DMS53 treated with DMSO at 0.1 percent for 48 hours (cell line): ENCODE measurements at regions not wholly inside any gene's neighbourhood (a gene's known extent, or its start where the extent isn't known, plus 50 kb on each side); places are given as distances from the start of the nearest gene placed in this dataset.

ENCODE experiments used
- DNase-seq: peaks from one replicate; lab custom pipeline; 2025; ENCODE audit not compliant: unreplicated experiment; lab: John Stamatoyannopoulos, UW

DNA sequence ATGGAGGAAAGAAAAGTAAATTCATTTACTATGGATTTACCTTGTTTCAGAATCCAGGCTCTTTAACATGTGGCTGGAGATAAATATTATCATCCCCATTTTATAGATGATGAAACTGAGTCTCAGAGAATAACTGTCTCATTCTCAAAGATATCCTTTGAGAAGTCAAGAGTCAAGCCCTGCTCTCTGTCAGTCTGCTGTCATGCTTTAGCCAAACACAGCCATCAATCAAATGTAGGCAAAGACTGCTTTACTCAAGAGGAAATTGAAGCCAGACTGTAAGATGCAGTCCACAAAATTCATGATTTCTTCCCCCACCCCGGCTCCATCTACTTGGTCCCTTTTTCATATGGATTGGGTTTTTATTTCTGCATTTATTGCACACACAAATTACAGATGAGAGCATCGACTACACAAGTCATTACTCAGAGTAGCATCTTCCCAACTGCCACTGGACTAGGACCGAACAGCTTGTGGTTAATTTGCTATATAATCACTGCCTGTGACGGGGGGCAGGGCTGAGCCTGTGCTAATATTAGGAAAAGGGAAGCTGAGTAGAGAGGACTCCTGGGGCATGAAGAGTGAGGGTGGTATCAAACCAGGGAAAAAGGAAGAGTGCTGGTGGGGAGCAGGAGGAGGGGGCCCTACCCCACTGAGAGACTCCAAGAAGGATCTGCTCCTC, 102.7 kb upstream of the TOP1 start:
- no peak for DNase-seq

DNA sequence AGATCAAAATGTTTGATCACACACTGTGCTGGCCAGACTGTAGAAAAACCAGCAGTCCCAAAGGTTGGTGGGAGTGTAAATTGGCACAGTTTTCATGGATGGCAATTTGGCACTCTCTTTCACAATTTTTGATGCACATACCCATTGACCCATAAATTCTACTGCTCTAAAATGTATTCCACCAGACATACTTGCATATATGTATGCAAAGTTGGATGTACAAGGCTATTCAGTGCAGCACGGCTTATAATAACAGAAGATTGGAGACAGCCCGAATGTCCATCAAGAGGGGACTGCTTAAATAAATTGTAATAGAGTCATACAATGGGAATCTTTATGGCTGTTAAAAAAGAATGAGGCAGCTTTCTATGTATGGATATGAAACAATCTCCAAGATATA, 101.7 kb upstream of the TOP1 start:
- no peak for DNase-seq

DNA sequence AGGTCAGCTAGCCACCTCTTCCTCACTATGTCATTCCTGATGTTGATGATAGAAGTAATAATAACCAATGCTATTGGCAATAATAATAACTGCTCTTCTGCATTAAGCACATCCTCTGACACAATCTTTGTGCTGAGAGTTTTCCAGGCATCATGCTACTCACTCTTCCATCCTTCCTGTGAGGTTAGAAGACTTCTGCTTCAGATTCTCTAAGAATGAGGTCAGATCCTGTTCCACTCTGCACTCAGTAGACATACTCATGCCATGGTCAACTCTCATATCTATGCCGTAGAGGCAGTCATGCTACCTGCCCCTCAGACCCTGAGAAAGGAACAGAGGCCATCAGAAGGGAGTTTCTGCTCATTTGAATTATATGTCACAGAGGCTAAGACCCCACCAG, 98.1 kb upstream of the TOP1 start:
- no peak for DNase-seq

DNA sequence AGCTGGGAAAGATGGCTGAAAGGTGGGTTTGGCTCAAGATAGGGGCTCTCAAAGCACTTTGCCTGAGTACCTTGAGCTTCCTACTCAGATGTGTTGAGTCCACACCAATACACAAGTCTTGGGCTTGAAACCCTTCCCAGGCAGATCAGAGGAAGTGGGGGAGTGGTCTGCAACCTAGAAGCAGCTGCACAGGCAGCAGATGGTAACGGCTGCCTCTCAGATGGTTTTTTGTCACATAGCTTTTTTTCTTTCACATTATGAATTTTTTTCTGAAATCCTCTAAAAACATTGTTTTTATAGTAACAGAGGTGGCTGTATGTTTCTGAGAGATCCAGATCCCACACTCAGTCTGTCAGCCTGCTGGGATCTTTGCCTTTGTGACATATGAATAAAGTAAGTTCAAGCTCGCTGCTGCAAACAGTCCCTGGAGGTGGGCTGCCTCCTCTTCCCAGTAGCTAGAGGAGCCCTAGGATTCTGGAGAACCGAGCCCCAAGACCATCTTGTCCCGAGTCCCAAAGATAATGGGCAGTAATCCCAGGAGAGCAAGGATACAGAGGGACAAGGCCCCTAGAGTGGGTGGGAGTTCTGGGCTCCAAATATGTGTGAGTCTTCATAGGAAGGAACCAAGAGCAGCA, 97.1 kb upstream of the TOP1 start:
- DNase-seq, result no peak

DNA sequence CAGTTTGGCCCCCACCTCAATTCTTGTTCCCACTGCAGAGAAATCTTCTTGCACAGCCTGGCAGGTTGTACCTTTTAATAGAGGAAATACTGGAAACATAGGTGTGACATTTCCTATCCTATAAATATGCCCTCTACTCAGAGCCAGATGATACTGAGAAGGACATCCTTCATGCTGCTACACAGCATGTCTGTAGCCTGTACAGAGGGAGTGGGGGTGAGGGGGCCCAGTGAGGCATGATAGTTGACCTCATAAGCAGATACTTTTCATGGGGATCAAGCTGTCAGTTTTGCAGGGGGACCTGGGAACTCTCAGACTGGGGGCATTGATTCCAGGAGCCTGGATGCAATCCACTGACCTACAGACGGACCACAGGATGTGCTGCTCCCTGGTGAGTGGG, 96.2 kb upstream of the TOP1 start:
- no peak for DNase-seq

DNA sequence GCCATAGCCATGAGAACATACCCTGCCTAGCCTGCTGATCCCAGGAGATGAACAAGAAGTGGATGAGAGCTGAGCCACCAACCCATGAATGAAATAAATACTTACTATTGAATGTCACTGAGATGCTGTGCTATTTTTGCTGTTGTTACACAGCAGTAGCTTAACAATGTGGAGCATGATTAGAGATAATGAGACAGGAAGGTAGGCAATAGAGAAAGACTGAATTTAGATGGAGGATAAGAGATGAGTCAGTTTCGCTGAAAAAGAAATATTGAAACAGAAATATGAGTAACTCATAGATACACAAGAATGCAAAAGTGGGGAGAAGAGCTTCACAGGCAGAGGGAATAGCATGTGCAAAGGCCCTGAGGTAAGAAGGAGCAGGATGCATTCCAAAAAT, 94.9 kb upstream of the TOP1 start:
- DNase-seq, result no peak

DNA sequence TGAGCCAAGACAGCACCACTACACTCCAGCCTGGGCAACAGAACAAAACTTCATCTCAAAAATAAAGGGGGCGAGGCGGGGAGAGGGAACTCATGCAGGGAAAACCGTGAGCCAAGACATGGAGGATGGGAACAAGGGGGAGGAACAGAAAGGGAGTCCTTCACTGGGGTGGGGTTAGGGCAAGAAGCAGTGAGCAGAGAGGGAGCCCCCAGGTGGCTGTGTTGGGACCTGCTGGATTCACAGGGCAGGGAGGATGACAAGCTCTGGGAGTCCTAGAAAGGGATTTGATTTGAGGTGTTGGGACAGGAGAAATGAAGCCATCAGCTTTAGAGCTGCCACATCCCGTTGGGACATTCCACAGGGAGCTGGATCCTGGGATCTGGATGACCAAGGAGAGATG, 90.6 kb upstream of the TOP1 start:
- no peak for DNase-seq

DNA sequence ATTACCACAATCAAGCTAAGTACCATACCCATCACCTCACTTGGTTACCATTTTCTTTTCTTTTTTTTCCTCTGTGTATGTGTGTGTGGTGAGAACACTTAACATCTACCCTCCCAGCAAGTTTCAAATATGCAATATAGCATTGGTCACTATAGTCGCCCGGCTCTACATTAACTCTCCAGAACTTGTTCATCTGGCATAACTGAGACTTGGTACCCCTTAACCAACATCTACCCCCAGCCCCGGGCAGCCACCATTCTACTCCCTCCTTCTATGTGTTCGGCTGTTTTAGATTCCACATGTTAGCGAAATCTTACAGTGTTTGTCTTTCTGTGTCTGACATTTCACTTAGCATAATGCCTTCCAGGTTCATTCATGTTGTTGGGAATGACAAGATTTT, 89.0 kb upstream of the TOP1 start:
- no peak for DNase-seq

DNA sequence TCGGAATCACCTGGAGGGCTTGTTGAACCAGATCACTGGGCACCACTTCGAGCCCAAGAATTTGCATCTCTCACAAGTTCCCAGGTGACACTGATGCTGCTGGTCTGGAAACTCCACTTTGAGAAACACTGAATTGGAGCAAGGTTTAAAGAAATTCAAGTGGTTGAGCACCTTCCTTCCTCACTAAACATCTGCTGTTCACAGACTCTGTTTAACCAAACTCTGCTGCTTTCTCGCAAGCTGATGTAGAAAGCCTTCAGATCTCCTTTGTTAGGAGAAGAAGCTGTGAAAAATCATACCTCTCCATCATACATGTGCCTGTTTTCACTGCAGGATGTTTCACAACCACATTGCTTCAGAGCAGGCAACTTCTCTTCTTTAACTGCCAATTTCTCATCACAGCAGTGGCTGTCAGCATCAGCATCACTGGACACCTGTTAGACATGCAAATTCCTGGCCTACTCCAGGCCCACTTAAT, 87.5 kb upstream of the TOP1 start:
- no peak for DNase-seq

DNA sequence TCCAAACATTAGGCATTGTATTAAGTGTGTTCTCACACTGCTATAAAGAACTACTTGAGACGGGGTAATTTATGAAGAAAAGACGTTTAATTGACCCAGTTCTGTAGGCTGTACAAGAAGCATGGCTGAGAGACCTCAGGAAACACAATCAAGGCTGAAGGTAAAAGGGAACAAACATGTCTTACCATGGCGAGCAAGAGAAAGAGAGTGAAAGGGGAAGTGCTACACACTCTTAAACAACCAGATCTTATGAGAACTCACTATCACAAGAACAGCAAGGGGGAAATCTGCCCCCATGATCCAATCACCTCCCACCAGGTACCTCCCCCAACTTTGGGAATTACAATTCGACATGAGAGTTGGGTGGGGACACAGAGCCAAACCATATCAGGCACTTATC, 86.6 kb upstream of the TOP1 start:
- no peak for DNase-seq

DNA sequence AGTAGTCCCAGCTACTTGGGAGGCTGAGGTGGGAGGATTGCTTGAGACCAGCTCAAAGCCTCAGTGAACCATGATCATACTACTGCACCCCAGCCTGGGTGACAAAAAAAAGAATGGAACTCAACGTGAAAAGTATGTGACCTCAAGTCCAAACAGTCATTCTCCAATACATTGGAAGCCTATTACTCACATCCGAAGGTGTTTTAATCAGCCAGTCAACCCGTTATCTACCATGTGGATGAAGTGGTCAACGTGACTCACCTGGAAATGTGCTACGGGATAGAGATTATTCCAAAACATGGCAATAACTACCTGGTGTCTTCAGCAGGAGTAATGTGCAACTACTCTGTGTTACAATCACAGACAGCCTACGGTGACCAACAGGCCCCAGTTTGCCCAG, 85.8 kb upstream of the TOP1 start:
- no peak for DNase-seq

DNA sequence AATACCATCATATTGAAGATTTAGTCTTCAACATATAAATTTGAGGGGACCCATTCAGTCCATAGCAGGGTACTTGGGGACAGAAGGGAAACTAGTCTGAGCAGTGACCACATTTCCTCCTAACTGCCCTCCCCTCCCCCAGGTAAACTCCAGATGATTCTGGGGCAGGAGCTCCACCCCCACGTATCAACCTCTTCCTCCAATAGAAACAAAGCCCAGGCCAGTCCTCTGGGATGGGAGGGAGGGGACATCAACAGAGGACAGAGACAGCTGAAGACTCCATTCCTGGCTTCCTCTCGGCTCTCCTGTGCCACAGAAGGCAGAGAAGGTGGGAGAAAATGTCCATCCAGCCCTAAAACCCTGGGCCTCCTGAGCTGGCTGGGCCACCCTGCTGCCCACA, 85.0 kb upstream of the TOP1 start:
- DNase-seq, result no peak

DNA sequence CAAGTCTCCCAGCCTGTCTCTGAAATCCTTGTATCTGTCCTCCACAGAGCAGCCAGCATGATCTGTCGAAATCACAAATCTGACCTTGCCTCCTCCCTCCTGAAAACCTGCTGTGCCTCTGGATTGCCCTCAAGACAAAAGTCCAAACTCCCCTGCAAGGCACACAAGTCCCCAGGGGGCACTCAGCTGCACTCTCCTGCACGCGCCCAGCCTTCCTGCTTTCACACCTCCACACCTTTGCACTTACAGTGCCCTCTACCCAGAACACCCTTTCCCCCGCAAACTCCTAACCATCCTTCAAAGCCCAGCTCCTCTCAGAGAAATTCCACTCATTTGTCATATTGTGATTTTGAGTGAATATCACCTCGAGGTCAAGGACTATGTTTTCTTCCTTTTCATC, 83.4 kb upstream of the TOP1 start:
- no peak for DNase-seq

DNA sequence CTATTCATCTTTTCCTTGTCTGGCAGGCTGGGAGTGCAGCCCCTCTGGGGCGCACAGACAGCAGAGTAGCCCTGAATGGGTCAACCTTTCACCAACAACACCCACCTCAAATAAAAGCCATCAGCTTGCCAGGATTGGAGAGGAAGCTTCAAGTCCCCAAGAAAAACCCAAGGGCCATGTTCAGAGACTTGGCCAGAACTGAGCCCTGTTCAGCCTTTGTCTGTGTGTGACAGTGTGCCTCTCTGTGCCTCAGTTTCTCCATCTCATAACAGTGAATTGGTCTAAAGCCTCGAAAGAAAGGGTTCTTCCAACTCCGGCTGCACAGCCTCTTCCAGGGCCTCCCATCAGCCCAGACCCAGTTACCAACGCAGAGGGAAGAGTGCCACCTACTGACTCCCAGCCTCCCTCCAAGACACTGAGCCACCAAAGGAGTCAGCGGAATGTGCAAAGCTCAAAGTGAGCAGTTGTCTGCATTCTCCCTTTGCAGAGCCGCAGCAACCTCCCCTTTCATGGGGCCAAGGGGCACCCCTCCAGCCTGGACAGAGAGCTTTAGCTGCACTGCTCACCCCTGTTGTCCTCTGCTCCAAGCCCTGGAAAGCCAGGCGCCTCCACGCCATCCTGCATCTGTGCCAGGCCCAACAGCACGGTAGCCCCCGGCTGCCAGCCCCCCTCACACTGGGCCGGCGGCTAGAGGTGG, 82.7 kb upstream of the TOP1 start:
- DNase-seq, result peak; percentile 3

DNA sequence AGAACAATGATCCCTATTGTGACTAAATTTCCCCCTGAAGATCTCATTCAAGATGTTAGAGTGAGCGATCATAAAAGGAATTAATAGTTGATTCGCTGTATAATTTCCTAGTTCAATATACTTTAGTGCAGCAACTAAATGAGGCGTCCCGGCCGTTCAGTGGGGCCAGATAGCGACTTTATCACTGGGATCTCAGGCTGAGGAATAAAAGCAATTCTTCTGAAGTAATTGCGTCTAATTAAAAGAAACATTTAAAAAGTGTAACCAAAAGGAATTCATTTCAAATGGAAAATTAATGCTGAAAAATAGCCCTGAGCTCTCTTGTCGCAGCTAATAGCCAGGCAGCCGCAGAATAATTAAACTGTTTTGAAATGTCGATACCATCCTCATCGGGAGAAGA, 82.2 kb upstream of the TOP1 start:
- no peak for DNase-seq

DNA sequence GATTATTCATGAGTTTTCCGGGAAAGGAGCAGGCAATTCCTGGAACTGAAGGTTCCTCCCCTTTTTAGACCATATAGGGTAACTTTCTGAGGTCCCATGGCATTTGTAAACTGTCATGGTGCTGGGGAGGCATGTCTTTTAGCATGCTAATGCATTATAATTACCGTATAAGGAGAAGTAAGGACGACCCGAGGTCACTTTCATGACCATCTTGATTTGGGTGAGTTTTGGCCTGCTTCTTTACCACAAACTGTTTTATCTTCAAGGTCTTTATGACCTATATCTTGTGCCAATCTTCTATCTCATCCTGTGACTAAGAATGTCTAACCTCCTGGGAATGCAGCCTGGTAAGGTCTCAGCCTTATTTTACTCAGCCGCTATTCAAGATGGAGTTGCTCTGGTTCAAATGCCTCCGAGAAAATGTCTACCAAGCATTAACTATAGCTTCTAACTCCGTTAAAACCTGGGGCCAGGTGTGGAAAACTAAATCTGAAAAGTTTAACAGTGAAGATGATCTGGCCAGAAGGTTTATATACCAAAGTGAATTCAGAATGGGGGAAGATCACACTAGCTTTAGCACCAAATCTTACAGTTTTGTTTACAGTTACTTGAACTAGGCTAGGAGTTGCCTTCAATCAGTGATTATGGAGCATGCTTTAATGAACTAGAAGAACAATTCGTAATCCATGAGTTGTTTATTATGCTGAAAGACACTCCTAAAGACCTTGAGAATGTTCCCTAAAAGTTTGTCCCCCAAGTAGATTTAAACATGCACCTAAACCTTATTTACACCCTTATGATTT, 80.0 kb upstream of the TOP1 start:
- no peak for DNase-seq

DNA sequence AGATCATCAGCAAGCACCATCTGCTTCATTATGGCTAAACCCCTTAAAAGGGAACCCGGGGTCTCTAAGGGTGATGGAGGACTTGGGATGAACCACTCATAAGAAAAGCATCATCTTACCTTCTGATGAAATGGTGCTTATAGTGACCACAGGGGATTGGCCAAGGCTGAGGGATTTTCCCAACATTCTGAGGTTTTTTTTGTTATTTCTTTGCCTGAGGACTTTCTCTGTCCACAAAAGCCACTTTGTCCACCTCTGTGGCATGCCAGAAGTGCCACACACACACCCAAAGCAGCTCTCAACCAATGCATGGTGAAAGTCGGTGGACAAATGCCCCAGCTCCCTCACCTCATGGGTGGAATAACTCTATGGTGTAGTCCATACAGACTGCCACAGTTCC, 79.3 kb upstream of the TOP1 start:
- no peak for DNase-seq

DNA sequence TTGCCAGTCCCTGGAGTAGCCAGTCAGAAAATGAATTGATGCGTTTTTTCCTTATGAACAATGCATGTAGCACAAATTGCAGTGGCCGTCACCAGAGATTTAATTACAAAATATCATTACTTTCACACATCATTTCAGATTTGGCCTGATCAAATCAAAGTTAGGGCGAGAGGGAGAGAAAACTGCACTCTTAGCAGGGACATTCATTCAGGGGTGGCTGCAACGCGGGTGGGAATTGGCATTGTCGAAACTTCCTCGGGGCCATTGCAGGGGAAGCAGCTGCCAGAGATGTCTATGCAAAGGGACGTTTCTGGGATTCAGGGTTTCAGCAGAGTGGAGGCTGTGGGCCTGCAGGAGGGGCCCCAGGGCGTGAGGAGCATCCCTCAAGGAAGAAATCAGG, 76.5 kb upstream of the TOP1 start:
- DNase-seq, result no peak

DNA sequence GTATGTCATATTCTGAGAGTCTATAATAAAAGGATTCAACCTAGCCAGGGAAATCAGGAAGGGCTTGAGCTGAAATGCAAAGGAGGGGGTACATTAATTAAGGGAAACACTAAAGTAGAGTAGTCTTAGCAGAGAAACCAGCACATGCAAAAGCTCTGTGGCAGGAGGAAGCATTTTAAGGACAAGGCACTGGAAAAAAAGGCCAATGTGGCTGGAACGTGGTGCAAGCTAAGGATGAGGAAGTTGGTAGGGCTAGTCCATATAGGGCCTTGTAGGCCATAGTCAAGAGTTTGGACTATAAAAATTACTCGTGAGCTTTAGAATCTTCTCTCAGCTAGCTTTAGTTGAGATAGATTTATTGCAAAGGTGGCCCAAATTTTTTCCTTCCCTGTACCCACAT, 75.2 kb upstream of the TOP1 start:
- no peak for DNase-seq

DNA sequence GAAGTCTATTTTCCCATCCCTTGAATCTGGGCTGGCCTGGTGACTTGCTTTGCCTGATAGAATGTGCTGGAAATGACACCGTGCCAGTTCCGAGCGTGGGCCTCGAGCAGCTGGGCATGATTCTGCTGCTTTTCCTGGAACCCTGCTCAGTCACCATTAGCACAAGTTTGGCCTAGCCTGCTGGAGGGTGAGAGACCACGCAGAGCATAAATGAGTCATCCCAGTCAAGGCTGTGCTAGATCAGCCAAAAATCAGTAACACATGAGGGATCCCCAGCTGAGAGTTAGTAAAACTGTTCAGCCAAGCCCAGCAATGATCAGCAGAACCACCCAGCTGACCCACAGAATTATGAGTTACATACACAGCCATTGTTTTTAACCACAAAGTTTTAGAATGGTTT, 74.8 kb upstream of the TOP1 start:
- no peak for DNase-seq

DNA sequence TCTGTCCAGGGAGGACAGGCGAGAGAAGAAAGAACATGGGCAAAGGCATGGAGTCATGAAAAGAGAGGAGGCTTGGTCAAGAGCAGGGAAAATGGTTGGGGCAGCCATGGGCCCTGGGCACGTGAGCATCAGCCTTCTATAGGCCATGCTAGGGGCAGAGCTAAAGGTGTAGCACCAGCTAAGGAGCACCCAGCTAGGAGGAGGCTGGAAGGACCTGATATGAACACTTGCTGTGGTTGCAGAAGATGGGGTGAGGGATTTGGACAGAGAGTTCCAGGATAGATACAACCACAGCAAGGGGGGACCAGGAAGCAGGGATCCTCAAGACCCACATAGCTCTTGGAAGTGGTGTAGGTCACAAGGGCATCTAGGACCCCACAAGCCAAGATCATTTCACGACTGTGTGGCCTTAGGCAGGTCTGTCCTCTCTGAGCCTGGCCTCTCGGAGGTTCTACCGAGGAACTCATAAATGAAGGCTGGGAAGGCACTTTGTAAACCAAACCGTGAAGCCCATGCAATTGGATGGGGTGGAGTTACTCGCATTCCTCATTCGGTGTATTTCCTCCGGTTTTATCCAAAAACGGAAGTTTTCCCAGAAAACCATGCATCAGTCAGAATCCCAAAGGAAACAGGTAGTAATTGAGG, 74.0 kb upstream of the TOP1 start:
- no peak for DNase-seq
